ENCODE measurements at regions not wholly inside any gene's neighbourhood (a gene's known extent, or its start where the extent isn't known, plus 50 kb on each side); places are given as distances from the start of the nearest gene placed in this dataset.
A peak's percentile ranks its signal among the peaks of the same experiment; 100 is the strongest.

GRCh38 chr3:34008836-34009809 is 210.7 kb downstream of the PDCD6IP start:
- Histone ChIP-seq H3K4me3 (no peak overlapping the region), H3K27ac (no peak overlapping the region)

DNA sequence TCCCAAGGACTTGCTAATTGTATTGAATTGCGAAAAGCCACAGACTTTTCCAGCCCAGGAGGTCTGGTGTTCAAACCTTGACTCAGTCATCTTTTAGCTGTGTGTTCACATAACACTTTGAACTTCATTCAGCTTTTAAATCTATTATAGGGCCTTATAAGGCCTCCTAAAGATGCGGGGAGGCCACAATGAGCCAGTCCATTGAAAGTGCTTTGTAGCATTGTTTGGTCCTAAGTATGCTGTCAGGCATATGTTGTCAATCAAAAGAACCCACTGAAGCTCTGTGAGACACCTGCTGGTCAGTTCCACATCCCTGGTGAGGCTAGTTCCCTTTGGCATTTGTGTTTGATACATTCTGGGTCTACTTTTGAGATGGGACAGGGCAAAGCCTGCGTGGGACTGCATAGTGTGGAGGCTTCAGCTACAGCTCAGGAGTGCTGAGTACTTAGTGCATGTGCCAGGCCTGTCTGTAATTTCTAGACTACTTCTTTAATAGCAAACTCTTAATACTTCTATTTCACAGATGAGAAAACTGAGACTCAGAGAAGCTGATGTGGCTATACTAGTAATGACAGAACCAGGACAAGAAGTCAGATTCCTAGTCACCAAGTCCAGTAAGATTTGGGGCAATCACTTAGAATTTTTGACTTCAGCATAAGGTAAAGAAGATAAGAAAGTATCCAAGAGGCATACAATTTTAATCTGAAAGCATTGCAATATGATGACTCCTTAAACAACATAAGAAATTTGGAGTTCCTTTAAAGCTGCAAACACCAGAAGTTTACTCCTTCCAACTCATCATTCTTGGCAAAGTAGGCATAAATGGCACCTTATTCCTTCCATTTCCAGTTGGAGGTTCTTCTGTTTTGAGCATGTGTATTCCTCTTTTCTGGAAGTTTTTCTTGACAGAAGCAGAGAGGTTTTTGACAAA is 213.0 kb downstream of the PDCD6IP start:
- Histone ChIP-seq H3K27ac (peak overlapping the region in 4 of 21 experiments; percentile 13 to 58 (median 20)), H3K4me3 (no peak overlapping the region)

DNA sequence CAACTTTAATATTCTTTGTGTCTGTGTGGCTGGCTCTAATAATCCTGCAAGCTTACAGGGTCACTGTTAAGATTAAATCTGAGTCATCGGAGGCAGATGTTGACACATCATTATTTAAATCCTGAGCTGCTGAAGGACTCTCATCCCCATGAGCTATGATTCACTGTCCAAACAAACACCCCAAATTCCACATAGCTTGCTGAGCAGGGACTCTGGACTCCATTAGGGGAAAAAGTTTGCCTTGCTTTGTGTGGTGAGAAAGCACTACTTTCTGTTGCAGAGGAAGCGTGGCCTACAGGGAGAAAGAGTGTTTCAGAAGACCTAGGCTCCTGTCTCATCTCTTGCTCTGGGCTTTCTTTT is 213.7 kb downstream of the PDCD6IP start:
- Histone ChIP-seq H3K4me3 (no peak overlapping the region), H3K27ac (peak overlapping the region in 4 of 21 experiments; percentile 13 to 67 (median 48))

- no peak overlapping the region for H3K4me3 ChIP-seq
- no peak overlapping the region for H3K27ac ChIP-seq
These were observed 215.6 kb downstream of the PDCD6IP start for GRCh38 chr3:34013818-34014570.

GRCh38 chr3:34015204-34016142 is 217.0 kb downstream of the PDCD6IP start:
- H3K27ac ChIP-seq = no peak overlapping the region
- H3K4me3 ChIP-seq = no peak overlapping the region

DNA sequence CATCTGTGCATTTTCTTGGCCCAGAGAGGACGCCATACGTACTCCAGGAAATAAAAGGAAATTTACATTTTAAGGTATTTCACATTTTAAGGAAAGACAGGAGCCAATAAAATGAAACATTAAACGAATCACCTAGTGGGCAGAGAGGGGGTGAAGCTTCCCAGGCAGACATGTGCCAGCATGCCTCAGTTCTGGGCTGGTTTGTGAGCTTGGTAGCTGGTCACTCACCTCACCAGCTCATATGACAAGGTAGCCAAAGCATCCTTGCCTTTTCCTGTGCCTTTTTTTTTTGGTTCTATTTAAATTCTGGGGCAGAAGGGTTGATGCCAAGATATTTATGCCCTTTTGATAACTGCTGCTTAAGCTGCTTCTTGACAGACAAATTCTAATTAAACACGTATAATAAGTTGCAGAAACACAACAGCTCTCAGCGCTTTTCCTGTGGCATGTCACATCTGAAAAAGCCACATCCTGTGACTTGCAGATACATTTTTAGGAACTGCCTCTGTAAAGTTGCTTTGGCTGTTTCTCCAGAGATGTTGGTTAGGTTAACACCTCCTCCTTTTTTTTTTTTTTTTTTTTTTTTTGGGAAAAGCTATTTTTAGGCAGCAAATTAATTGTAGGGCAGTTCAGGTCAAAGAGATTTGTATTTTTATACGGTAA is 218.6 kb downstream of the PDCD6IP start:
- H3K4me3 ChIP-seq = no peak overlapping the region

DNA sequence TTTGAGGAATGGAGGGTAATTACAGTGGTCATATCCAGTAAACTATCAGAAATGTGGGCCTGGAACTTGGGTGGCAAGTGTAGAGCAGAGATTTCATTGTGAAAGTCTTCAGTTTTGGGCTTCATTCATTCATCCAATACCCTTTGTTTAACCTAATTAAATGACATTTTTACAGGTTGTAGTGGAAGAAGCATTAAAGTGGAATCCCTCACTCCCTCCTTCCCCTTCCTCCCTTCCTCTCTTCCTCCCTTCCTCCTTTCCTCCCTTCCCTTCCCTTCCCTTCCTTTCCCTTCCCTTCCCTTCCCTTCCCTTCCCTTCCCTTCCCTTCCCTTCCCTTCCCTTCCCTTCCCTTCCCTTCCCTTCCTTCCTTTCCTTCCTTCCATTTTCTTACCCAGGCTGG is 219.3 kb downstream of the PDCD6IP start:
- Histone ChIP-seq H3K4me3 (no peak overlapping the region), H3K27ac (no peak overlapping the region)

More for the DNA sequence above, 218.6 kb downstream of the PDCD6IP start:
- H3K27ac ChIP-seq = peak overlapping the region in 5 of 21 experiments; percentile 1 to 44 (median 8)

GRCh38 chr3:34019158-34019557 is 220.7 kb downstream of the PDCD6IP start:
- H3K27ac ChIP-seq = no peak overlapping the region
- no peak overlapping the region for H3K4me3 ChIP-seq

DNA sequence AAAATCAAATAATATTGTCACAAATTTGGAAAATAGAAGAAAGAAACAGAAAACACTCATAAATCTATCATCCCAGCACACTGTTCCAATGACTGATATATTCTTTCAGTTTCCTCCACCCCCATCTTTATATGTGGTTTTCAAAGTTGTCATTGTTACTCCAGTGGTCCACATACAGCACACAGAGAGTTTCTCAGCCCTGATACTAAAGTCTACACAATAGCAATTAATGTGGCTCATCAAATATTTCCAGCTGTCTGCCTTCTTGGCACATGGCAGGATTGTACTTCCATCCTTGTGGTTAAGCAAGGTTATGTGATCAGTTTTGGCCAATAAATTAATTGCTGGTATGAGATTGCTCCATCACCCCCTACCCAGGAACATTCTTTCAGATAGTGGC is 221.7 kb downstream of the PDCD6IP start:
- H3K27ac ChIP-seq = no peak overlapping the region

GRCh38 chr3:34020726-34021680 is 222.6 kb downstream of the PDCD6IP start:
- H3K27ac ChIP-seq = no peak overlapping the region

More for the DNA sequence above, 221.7 kb downstream of the PDCD6IP start:
- no peak overlapping the region for H3K4me3 ChIP-seq

GRCh38 chr3:34022147-34022546 is 223.7 kb downstream of the PDCD6IP start:
- H3K27ac ChIP-seq = no peak overlapping the region

More at GRCh38 chr3:34020726-34021680, 222.6 kb downstream of the PDCD6IP start:
- H3K4me3 ChIP-seq = no peak overlapping the region

DNA sequence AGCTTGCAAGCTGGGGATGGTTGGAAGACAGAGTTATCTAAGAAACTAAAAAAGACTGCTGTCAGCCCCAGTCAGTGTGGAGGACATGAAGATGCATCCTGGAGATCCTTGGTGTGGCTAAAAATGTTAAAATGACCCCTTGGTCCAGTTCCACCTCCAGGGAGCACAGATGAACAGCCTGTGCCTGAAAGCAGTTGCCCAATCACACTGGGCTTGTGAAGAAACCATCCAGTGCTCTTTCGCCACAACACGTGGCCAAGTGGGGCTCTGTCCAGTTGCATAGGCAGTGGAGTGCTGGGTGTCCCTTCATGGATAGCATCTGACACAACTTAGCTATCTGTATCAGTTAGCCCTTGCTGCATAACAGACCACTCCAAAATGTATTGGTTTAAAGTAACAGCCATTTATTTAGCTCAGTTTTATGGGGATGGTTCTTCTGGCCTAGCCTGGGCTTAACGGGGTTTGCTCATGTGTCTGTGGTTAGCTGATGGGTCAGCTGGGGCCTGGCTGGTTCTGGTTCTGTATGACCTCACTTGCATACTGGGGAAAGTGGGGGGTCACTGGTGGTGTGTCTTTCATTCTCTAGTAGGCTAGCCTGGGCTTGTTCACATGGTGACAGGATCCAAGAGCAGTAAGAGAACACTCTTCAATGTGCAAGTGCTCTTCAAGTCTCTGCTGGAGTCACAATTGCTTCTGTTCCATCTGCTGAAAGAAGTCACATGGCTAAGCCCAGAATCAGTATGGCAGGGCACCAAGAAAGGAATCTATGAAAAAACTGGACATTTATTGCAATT is 226.2 kb downstream of the PDCD6IP start:
- H3K4me3 ChIP-seq = no peak overlapping the region
- H3K27ac ChIP-seq = no peak overlapping the region

More at GRCh38 chr3:34022147-34022546, 223.7 kb downstream of the PDCD6IP start:
- no peak overlapping the region for H3K4me3 ChIP-seq

DNA sequence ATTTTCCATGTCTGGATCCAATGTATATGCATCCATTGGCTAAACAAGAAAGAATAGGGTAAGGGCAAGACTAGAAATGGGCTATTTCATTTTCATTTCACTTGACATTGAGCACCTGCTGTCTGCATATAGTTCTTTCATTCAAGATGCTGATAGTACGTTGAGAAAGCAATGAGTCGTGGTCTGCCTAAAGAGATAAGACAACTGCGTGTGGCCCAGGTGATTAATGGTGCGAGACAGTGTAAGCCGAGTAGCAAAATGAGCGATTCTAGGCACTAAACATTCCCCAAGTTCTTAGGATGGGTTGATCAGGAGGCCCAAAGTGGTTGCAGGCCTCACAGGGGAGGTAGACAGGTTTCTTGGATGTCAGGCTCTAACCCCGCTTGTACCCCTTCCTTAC is 235.4 kb downstream of the PDCD6IP start:
- H3K4me3 ChIP-seq = no peak overlapping the region
- H3K27ac ChIP-seq = no peak overlapping the region

DNA sequence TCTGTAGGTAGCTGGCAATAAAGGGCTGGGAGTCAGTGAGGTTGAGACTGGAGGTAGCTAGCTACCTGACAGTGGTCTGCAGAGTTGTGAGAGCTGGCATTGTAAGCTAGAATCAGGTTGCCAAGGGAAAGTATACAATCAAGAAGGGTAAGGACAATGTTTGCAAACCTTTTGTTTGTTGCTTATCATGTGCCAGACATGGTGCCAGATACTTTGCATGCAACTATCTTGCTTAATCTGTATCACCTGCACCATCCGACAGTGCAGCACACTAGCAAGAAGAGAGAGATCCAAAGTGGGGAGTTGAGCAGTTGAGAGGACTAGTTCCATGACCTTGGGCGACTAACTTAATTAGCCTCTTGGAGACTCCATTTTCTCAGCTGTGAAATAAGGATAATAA is 236.4 kb downstream of the PDCD6IP start:
- no peak overlapping the region for H3K27ac ChIP-seq
- H3K4me3 ChIP-seq = no peak overlapping the region

- no peak overlapping the region for H3K4me3 ChIP-seq
These were observed 237.3 kb downstream of the PDCD6IP start for GRCh38 chr3:34035775-34036174.

DNA sequence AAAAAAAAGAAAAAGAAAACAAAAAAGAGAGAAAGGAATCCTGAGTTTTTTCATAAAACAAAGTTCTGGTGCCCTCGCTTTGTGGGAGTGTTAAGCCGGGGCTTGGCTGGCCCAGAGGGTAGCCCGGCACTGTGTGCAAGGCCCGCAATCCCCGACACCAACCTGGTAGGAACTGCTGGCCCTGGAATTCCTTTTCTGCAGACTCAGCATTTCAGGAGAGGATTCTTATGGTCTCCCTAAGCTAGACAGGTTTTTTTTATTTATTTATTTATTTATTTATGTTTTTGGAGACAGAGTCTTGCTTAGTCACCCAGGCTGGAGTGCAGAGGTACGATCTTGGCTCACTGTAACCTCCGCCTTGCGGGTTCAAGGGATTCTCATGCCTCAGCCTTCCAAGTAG is 238.8 kb downstream of the PDCD6IP start:
- no peak overlapping the region for H3K27ac ChIP-seq
- no peak overlapping the region for H3K4me3 ChIP-seq

More at GRCh38 chr3:34035775-34036174, 237.3 kb downstream of the PDCD6IP start:
- H3K27ac ChIP-seq = no peak overlapping the region

Measured in skin epidermis (tissue), 12 donors.